Neural progenitor cell (in vitro differentiated cells): ENCODE measurements at regions not wholly inside any gene's neighbourhood (a gene's known extent, or its start where the extent isn't known, plus 50 kb on each side); places are given as distances from the start of the nearest gene placed in this dataset.

ENCODE experiments used
- CTCF ChIP-seq: fragments of 200-600 bp; sonication (generic); IDR thresholded peaks from 2 replicates; pipeline ENCODE4 v1.5.1; 2017; ENCODE audit warnings: antibody characterized with exemption, mild to moderate bottlenecking
- EZH2 ChIP-seq: fragments of 200-600 bp; sonication (generic); IDR thresholded peaks from 2 replicates; pipeline ENCODE4 v1.6.1; 2017; ENCODE audit warnings: antibody characterized with exemption, mild to moderate bottlenecking, moderate library complexity

- TF ChIP-seq CTCF (no peak), EZH2 (no peak)
These were observed 224.1 kb upstream of the ISL1 start for GRCh38 chr5:51159164-51159563.
